Ectodermal cell (in vitro differentiated cells): ENCODE measurements at regions not wholly inside any gene's neighbourhood (a gene's known extent, or its start where the extent isn't known, plus 50 kb on each side); places are given as distances from the start of the nearest gene placed in this dataset.
A peak's percentile ranks its signal among the peaks of the same experiment; 100 is the strongest.

Experiments
- H3K27ac ChIP-seq: 2 replicates; pipeline ENCODE4 v1.7.0; 2013; ENCODE audit warnings: mild to moderate bottlenecking, low read depth, low read length; ENCODE audit not compliant: insufficient read depth, poor library complexity, severe bottlenecking
- H3K27me3 ChIP-seq: 2 replicates; pipeline ENCODE4 v1.7.0; 2013; ENCODE audit warnings: mild to moderate bottlenecking, low read length; ENCODE audit not compliant: insufficient read depth, control insufficient read depth, poor library complexity, severe bottlenecking
- H3K36me3 ChIP-seq: one replicate; pipeline ENCODE4 v1.7.0; 2013; ENCODE audit warnings: low read length; ENCODE audit not compliant: control insufficient read depth, insufficient read depth
- H3K4me1 ChIP-seq: one replicate; pipeline ENCODE4 v1.7.0; 2013; ENCODE audit warnings: low read length; ENCODE audit not compliant: control insufficient read depth, insufficient read depth
- H3K4me3 ChIP-seq: 2 replicates; pipeline ENCODE4 v1.7.0; 2013; ENCODE audit warnings: low read depth, low read length, control low read depth; ENCODE audit not compliant: insufficient read depth
- H3K9me3 ChIP-seq: 2 replicates; pipeline ENCODE4 v1.7.0; 2013; ENCODE audit warnings: mild to moderate bottlenecking, low read length, moderate library complexity; ENCODE audit not compliant: control insufficient read depth
- WGBS, 2 experiments: methylation state at CpG; one replicate each; pipeline ENCODE4 v1.1.7; 2013; ENCODE audit warnings: missing lambda C conversion rate in 2 of 2; 5-methylcytosine and 5-hydroxymethylcytosine counted together

DNA sequence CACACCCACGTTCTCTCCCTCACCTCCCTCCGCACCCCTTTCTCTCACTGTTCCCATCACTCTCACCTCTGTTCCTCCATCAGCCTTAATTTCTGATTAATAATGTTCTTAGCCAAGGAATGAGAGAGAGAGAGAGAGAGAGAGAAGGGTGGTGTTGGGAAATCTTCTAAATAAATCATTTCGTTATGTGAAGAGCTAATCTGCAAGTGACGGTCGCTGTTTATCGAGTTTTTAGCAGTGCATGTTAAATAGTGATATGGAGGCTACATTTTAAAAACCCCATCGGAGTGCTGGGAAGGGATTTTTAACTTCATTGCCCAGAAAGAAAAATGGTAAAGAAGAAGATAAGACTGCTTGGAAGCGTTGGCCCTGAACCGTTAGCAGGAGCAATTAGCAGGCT, 203.3 kb upstream of the LHX5 start:
- WGBS, 2 experiments = 84 to 86% methylated on average over 9 of the region's 9 CpGs
- no peak overlapping the region for H3K4me3 ChIP-seq
- peaks cover 9% of the 10 kb centered on the region for H3K4me1 ChIP-seq
- no peaks in the 10 kb centered on the region for H3K9me3 ChIP-seq
- no peaks in the 10 kb centered on the region for H3K27me3 ChIP-seq
- no peaks in the 10 kb centered on the region for H3K36me3 ChIP-seq
- H3K27ac ChIP-seq = no peak overlapping the region

DNA sequence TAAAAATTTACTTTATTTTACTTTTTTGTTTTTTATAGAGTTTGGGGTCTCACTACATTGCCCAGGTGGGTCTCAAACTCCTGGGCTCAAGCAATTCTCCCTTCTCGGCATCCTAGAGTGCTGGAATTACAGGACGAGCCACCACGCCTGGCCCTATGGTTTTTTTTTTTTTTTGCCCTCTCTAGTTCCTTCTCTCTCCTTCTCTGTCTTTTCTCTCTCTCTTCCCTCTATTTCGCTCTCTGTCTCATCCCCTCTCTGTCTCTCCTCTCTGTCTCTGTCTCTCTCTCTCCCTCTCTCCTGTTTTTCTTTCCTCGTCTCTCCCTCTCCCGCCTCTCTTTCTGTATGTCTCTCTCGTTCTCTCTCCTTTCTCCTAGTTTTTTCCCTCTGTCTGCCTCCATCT, 202.6 kb upstream of the LHX5 start:
- no peaks in the 10 kb centered on the region for H3K27me3 ChIP-seq
- H3K27ac ChIP-seq = no peak overlapping the region
- no peaks in the 10 kb centered on the region for H3K9me3 ChIP-seq
- 87 to 92% methylated on average over 7 of the region's 7 CpGs for WGBS, 2 experiments
- H3K4me1 ChIP-seq = peaks cover 9% of the 10 kb centered on the region
- H3K36me3 ChIP-seq = no peaks in the 10 kb centered on the region
- H3K4me3 ChIP-seq = no peak overlapping the region

DNA sequence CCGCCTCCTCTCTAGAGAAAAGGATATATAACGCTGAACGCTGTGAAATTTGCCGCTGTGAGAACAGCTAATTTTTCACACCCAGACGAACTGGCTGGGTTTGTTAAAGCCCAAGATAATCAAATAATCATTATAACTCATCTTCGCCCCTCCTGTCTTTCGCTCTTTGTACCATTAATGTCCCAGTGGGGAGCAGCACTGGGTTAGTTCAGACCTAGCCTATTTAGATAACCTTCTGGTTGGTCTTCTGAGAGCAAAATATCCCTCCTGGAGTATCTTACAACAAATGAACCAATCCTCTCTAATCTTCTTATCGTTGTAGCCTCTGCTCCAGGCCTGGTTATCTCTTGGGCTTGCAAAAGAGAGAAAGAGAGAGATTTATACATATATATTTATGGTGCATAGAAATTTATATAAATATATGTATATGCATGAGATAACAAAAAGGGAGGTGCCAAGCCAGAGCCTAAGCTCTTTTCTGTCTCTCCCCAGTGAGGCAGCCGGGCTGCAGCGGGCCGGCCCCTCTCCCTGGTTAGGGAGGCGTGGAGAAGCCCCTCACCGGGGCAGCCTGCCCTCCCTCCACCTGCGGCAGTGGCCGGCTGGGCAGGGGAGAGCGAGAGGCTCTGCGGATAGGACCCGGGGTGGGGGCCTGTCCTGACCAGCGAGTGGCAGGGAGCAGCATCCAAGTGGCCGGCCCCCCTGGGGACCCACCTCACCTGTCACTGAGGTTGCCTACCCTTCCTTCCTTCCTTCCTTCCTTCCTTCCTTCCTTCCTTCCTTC, 202.0 kb upstream of the LHX5 start:
- Histone ChIP-seq H3K4me1 (peaks cover 9% of the 10 kb centered on the region), H3K9me3 (no peaks in the 10 kb centered on the region), H3K27me3 (no peaks in the 10 kb centered on the region), H3K27ac (no peak overlapping the region), H3K36me3 (no peaks in the 10 kb centered on the region), H3K4me3 (no peak overlapping the region)
- 70 to 76% methylated on average over 19 of the region's 20 CpGs for WGBS, 2 experiments

DNA sequence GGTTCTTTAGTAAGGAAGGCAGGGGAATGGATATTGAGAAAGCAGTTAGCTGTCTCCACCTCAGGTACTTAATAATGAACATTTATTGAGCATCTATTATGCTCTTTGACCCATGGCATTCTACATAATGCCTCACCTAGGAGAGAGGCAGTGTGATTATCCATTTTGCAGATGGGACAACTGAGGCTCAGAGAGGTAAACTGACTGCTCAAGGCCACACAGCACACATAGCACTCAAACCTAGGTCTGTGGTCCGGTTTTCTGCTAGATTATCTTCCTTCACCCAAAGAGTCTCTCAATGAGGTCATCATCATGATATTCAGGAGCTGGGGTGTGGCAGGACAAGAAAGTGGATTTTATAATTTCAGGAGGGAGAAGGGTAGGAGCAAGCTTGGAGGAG, 199.1 kb upstream of the LHX5 start:
- no peaks in the 10 kb centered on the region for H3K36me3 ChIP-seq
- H3K27ac ChIP-seq = no peak overlapping the region
- WGBS, 2 experiments = 94 to 100% methylated on average over 1 of the region's 1 CpG
- no peaks in the 10 kb centered on the region for H3K27me3 ChIP-seq
- no peaks in the 10 kb centered on the region for H3K9me3 ChIP-seq
- peaks cover 14% of the 10 kb centered on the region for H3K4me1 ChIP-seq
- no peak overlapping the region for H3K4me3 ChIP-seq

DNA sequence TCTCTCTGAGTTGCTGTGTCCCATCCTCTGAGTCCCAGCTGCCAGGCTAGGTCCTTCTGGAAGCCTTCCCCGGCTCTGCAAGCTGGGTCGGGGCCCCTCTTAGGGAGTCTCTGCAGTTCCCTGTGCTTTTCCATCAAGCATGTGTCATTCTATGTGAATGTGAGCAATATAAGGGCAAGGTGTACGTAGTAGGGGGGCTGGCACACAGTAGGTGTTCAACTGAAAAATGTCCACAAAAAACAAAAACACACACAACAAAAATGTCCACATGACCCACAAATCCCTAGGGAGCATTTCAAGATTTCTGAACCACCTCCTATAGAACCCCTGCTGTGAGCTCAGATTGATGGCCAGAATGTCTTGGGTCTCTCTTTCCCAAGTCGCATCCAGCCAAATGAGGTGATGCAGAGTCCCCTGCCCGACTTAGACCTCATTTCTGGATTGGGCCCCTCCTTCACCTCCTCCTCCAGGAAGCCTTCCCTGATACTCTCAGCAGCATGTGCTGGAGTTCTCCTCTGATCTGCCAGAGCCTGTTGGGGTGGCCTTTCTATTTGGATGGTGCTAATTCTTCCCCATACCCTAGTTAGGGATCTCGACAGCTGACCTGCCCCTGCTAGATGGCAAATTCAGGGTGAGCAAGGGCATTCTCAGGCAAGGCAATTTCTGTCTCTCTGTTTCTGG, 196.1 kb upstream of the LHX5 start:
- Histone ChIP-seq H3K4me3 (no peak overlapping the region), H3K27me3 (no peaks in the 10 kb centered on the region), H3K9me3 (no peaks in the 10 kb centered on the region), H3K4me1 (peaks cover 27% of the 10 kb centered on the region), H3K27ac (no peak overlapping the region), H3K36me3 (no peaks in the 10 kb centered on the region)
- 86 to 89% methylated on average over 6 of the region's 6 CpGs for WGBS, 2 experiments

DNA sequence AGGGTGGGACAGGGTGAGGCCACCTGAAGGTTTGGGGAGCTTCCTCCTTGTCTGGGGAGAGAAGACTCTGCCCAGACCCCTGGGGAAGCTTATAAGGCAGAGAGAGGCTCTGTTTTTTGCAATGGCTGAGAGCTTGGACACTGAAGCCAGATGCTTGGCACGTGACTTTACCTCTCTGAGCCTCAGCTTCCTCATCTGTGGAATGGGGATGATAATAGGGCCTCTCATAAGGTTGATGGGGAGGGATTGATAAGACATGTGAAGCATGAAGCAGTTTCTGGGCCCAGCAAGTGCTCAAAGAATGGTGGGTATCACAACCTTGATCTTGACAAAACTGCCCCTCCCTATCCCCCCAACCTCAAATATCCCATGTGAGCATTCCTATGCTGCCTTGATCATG, 195.4 kb upstream of the LHX5 start:
- Histone ChIP-seq H3K27me3 (no peaks in the 10 kb centered on the region), H3K27ac (no peak overlapping the region), H3K4me1 (peaks cover 27% of the 10 kb centered on the region), H3K9me3 (no peaks in the 10 kb centered on the region), H3K36me3 (no peaks in the 10 kb centered on the region), H3K4me3 (no peak overlapping the region)
- WGBS, 2 experiments = 95 to 96% methylated on average over 1 of the region's 1 CpG

DNA sequence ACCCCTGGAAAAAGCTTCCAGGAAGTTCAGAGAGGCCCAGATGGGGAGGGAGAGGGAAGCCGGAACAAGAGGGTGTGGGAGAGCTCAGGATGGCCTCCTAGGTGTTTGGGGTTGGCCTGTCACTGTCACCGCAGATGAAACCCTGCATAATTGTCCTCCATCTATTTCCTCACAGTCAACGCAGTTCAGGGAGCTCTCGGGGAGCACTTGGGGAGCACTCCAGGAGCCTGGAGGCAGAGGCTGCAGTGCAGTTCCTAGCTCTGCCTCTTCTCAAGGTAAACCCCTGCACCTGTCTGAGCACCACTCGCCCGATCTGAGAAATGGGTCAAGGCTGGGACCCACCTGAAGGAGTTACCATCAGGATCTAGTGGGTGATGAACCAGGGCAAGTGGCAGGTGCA, 194.6 kb upstream of the LHX5 start:
- Histone ChIP-seq H3K36me3 (no peaks in the 10 kb centered on the region), H3K27me3 (no peaks in the 10 kb centered on the region), H3K27ac (no peak overlapping the region), H3K4me3 (no peak overlapping the region), H3K9me3 (no peaks in the 10 kb centered on the region), H3K4me1 (peaks cover 27% of the 10 kb centered on the region)
- WGBS, 2 experiments = 88 to 91% methylated on average over 6 of the region's 6 CpGs

DNA sequence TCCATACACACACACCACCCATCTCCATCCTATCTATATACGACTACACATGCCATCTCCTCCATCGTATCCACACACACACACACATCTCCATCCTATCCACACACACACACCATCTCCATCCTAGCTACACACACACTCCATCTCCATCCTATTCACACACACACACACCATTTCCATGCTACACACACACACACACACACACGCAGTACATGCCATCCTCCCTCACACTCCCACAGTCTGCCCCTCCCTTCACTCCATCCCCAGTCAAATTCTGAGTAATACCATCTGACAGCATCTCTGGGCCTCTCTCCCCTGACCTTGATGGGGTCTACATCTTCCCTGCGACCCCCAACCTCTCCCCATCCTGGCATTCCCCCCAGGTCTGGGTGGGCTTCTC, 193.8 kb upstream of the LHX5 start:
- WGBS, 2 experiments = 83% methylated on average over 4 of the region's 4 CpGs
- Histone ChIP-seq H3K27ac (no peak overlapping the region), H3K9me3 (no peaks in the 10 kb centered on the region), H3K36me3 (no peaks in the 10 kb centered on the region), H3K4me3 (no peak overlapping the region), H3K27me3 (no peaks in the 10 kb centered on the region), H3K4me1 (peaks cover 27% of the 10 kb centered on the region)

DNA sequence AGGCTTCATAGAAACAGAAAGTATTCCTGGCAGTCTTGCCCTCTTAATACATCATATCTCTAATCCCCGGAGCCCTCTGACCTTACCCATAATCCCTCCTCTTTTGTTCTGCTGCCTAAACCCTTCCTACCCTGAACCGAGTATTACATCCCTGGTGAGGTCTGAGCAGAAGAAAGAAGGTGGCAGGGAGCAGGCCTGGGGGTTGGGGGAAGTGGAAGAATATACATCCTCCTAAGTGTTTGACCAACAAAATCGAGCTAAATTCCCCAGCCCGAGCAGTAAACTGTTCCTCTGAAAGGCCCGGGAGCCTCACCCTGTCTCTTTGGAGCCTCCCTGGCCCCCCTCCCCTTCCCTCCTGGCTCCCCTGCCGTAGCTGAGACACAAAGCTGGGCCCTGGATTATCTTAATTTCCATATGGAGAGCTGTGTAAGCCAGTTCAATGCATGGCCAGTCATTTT, 192.6 kb upstream of the LHX5 start:
- WGBS, 2 experiments = 14 to 19% methylated on average over 5 to 6 of the region's 6 CpGs
- Histone ChIP-seq H3K4me1 (peaks cover 27% of the 10 kb centered on the region), H3K27me3 (no peaks in the 10 kb centered on the region), H3K9me3 (no peaks in the 10 kb centered on the region), H3K4me3 (no peak overlapping the region), H3K36me3 (no peaks in the 10 kb centered on the region), H3K27ac (peak overlapping the region; percentile 86)

DNA sequence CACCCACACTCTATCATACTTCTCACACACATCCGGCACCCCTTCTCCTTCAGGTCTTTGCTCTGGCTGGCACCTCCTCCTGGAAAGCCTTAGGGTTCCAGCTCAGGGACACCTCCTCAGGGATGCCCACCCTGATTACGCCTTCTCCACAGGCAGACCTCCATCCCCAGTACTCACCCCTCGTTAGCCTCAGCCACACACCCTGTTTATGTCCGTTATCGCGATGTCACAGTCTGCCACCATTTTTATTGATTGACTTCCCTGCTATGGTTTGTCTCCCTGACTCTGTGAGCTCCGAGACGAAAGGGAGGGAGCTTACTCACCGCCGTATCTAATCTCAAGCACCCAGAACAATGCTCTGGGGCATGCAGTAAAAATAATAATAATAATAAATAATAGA, 191.7 kb upstream of the LHX5 start:
- 86 to 91% methylated on average over 6 to 8 of the region's 10 CpGs for WGBS, 2 experiments
- H3K4me1 ChIP-seq = peaks cover 26% of the 10 kb centered on the region
- no peaks in the 10 kb centered on the region for H3K9me3 ChIP-seq
- no peaks in the 10 kb centered on the region for H3K27me3 ChIP-seq
- H3K36me3 ChIP-seq = no peaks in the 10 kb centered on the region
- no peak overlapping the region for H3K4me3 ChIP-seq
- no peak overlapping the region for H3K27ac ChIP-seq
